ENCODE measurements at regions not wholly inside any gene's neighbourhood (a gene's known extent, or its start where the extent isn't known, plus 50 kb on each side); places are given as distances from the start of the nearest gene placed in this dataset. TPM values are rescaled to one million over a fixed set of nuclear protein-coding genes. Genes with fewer than 3 reads are reported as not detected.

DNA sequence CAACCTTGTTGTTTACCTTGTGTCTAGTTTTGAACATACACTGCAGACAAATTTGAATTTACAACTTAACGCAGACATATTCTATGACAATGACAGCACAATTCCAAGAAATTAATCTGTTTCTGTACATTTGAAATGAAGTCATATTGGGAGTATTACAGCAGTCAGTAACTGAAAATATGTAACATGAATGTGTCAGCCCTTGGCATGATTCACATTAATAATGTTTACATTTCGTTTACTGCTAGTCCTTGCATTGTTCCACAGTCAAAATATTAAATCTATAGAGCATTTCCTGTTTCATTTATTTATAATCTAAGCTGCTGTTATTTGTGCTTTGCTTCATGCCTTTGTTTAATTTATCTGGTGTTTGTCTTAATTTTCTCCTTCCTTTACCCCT, 80.4 kb downstream of the NOC3L start:
- H3K4me3 ChIP-seq (ENCODE audit: low read depth, low read length), result no peak overlapping the region
- no CpG with 5 or more reads among the region's 2 CpGs for WGBS (ENCODE audit: insufficient coverage)
- no peak overlapping the region for H3K27ac ChIP-seq (ENCODE audit: low read depth, low read length)
- no peaks in the 10 kb centered on the region for H3K9me3 ChIP-seq (ENCODE audit: control insufficient read depth, insufficient read depth, low read length)
- H3K27me3 ChIP-seq (ENCODE audit: control insufficient read depth, insufficient read depth, low read length), result no peaks in the 10 kb centered on the region
- no peaks in the 10 kb centered on the region for H3K4me1 ChIP-seq (ENCODE audit: control insufficient read depth, insufficient read depth, low read length)
- peaks cover 3% of the 10 kb centered on the region for H3K36me3 ChIP-seq (ENCODE audit: control insufficient read depth, insufficient read depth, low read length)
- DNase-seq (ENCODE audit: low read depth in 4 of 6, low spot score in 6 of 6), result peak in 1 of 6 donors; percentile 7

Small RNAs in the stretch of these regions (small RNA-seq; reads per million reads assigned to genes)
- gene RNU6-657P (ENCODE audit: low replicate concordance), result not detected

Measured in spinal cord (tissue), 10 donors.